NCI-H526 treated with DMSO at 0.1 percent for 48 hours (cell line): ENCODE measurements at regions not wholly inside any gene's neighbourhood (a gene's known extent, or its start where the extent isn't known, plus 50 kb on each side); places are given as distances from the start of the nearest gene placed in this dataset.

Experiments used
- DNase-seq: peaks from one replicate; lab custom pipeline; 2025; lab: John Stamatoyannopoulos, UW

DNA sequence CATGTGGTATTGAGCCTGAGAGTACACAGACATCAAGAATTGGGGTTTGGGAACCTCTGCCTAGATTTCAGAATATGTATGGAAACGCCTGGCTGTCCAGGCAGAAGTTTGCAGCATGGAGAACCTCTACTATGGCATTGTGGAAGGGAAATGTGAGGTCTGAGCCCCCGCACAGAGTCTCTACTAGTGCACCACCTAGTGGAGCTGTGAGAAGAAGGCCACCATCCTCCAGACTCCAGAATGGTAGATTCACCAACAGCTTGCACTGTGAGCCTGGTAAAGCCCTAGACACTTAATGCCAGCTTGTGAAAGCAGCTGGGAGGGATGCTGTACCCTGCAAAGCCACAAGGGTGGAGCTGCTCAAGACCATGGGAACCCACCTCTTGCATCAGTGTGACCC lies 658.2 kb downstream of the HACE1 start:
- DNase-seq = no peak

- no peak for DNase-seq
Measured at GRCh38 chr6:104187616-104188015, 672.1 kb downstream of the HACE1 start.

DNA sequence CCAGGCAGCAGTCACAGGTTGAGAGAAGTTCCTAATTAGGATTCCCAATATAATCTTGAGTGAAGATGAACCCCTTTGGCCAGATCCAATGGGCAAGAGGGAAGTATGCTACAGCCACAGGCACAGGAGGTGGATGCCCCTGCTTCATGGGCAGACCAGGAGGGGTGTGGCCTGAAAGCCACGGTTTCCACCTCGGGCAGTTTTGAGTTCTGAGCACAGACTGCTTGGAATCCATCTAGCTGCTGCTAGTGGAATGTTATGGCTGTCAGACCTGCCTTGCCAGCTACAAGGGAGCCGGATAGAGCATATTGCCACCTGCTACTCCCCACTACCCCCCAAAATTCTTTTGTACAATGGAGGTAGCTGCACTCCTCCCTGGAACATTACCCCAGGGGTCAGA lies 672.9 kb downstream of the HACE1 start:
- DNase-seq = no peak

- DNase-seq = no peak
Measured at GRCh38 chr6:104183816-104184435, 675.8 kb downstream of the HACE1 start.

DNA sequence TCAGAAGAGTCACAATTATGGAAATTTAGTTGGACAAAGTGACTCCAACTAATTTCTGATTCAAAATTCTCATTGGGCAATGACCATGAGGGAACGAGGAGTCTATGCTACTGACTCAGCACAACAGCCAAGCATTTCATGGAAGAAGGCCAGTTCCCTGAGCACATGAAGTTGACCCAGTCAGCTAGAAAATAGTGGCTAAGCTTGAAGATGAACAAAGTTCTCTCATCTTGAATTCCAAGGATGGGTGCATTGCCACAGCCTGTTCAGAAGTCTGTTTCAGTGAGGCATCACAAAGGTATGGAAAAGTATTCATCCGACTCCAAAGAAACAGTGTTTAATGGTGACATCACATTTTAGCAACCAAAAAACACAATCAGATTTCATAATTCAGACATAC lies 676.9 kb downstream of the HACE1 start:
- no peak for DNase-seq

- DNase-seq = peak; percentile 51
Measured at GRCh38 chr6:104173668-104174067, 686.1 kb downstream of the HACE1 start.

GRCh38 chr6:104170401-104170800 lies 689.3 kb downstream of the HACE1 start:
- DNase-seq = no peak

GRCh38 chr6:104166055-104166668 lies 693.6 kb downstream of the HACE1 start:
- no peak for DNase-seq

GRCh38 chr6:104162036-104162669 lies 697.6 kb downstream of the HACE1 start:
- DNase-seq = no peak

DNA sequence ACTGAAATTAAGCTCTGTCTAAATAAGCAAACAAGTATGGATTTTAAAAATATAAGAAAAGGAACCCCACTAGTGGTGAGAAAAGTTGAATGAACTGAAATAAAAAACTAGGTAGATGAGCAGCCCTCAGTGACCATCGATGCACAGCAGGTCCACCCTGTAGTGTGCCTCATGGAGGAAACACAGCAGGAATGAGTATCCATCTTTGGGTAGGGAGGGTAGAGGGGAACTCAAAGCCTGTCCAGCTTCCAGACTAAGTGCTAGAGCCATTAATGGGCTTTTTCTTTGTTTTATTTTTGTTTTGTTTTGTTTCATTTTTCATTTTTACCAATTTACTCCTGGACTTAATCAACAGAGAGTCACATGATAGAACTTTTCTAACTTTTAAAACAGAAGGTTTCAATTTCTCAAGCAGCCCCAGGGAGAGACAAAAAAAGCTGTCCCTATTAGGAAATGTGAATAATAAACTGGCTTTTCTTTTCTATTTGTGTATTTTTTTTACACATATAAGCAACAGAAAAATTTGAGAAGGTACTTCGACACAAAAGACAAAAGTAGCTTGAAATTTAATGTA lies 700.6 kb downstream of the HACE1 start:
- no peak for DNase-seq

DNA sequence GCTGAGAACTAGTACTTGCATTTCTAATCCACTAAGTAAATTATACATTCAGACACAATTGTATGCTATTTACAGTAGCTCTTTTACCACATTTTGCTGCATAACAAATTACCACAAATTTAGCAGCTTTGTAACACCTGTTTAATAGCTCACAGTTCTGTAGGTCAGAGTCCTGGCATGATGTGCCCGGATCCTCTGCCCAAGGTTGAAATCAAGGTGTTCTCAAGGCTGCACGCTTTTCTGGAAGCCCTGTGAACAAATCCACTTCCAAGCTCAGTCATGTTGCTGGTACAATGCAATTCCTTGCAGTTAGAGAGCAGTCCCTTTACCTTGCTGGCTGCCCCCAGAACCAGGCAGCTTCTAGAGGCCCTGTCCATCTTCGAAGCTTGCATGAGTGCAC lies 716.0 kb downstream of the HACE1 start:
- no peak for DNase-seq

DNA sequence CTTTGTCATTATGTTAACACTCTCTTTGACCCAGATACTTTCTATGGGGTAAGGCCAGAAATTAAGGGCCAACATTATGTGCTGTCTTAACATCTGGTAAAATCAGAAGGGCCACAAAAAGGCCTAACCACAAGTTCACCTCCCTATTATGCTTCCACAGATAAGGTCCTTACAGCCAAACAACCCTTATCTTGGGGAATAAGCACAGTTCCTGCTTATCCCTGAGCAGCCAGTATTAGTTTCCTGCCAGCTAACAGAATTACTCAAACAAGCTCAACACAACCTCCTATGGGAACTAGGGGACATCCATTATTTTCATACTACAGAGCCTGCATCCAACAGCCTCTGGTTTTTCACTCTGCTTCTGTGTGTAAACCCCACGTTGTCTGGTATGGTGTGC lies 724.8 kb downstream of the HACE1 start:
- DNase-seq = no peak

GRCh38 chr6:104130343-104130742 lies 729.4 kb downstream of the HACE1 start:
- no peak for DNase-seq

GRCh38 chr6:104126315-104127005 lies 733.3 kb downstream of the HACE1 start:
- DNase-seq = no peak

DNA sequence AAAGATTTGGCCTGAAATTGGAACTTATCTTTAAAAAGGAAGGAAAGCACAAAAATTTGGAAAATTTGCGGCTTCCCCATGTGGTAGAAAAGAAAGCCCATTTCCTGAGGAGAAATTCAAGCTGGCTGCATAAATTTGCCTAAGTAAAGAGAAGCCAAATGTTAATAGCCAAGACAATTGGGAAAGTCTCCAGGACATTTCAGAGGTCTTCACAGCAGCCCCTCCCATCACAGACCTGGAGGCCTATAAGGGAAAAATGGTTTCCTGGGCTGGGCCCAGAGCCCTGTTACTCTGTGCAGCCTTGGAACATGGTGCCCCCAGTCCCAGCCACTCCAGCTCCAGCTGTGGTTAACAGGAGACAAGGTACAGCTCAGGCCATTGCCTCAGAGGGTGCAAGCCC lies 736.5 kb downstream of the HACE1 start:
- no peak for DNase-seq

- DNase-seq = no peak
Measured at GRCh38 chr6:104118274-104118673, 741.4 kb downstream of the HACE1 start.

DNA sequence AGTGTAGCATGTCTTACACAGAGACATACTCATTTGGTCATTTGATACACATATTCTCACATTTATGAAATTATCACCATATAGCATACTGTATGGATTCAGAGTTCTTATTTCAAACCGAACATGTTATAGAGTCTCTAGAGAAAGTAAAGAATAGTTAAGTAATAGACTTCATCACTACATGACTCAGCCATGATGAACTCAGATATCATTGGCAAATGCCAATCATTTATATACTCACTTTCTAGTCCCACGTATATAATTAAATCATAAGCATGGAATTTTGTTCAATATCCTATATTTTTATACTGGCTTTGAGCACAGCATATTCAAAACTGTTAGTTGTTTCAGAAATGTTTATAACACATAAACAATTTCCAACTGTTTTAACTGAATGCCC lies 749.9 kb downstream of the HACE1 start:
- no peak for DNase-seq

GRCh38 chr6:104108634-104109033 lies 751.1 kb downstream of the HACE1 start:
- DNase-seq = no peak

DNA sequence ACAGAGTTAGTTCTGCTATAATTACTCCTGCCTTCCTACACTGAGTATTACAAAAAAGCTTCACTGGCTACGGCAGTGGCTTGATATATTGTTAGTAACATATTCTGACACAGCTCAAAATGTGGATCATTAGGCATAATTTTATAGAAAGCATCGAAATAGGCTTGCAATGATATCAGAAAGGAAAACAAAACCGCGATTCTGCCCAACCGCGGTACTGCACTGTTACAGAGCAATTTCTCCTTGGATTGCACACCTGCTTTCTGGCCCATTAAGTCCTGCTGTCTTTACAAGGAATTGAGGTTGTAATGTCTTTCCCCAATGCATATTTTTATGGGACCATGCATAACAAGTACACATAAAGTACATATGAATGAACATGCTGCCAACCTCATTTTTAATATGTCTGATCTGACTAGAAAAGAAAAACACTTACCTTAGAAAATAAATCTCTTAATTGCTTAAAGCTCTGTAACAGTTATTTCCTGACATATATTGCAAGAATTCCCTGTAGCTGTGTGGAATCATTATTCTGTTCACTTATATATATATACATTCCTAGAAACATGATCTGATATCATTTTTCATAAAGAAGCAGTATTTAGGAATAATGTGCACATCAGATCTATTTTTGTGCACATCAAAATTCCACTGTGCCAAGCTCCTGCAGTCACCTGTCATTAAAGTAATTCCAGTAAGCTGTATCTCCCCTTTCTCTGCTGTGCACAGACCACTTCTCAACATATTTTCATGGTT lies 763.9 kb downstream of the HACE1 start:
- peak; percentile 2 for DNase-seq

- no peak for DNase-seq
Measured at GRCh38 chr6:104087765-104088164, 772.0 kb downstream of the HACE1 start.

- DNase-seq = no peak
Measured at GRCh38 chr6:104068281-104068680, 791.4 kb downstream of the HACE1 start.

DNA sequence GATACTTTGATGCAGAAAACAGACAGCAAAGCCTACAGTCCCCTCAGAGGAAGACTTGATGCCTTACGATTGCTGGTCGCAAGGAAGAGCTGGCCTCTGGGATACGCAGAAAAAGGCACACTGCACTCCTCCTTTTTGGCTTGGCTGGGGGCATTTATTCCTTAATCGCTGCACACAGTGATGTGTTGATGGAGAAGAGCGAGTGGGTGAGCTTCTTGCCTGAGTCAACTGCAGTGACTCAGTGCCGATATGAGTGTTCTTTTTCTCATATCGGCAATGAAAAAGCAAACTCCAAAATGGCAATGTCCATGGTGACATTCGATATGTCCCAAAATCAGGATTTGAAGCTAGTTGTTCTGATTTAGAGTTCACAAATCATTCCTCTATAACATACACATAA lies 794.8 kb downstream of the HACE1 start:
- DNase-seq = no peak
